CD4-positive, alpha-beta T cell (primary cell): ENCODE measurements at regions not wholly inside any gene's neighbourhood (a gene's known extent, or its start where the extent isn't known, plus 50 kb on each side); places are given as distances from the start of the nearest gene placed in this dataset.

Experiments used
- ATAC-seq: fragments of 200-7000 bp; cut with Tn5 transposase; one replicate; pipeline ENCODE4 v1.10.0; 2022; ENCODE audit warnings: mild to moderate bottlenecking; ENCODE audit not compliant: poor library complexity
- CTCF ChIA-PET: fragments of 350-600 bp; sonication (Branson Sonifier 250); formaldehyde crosslinking; loops from one replicate; lab custom pipeline; 2021; ENCODE audit warnings: antibody characterized with exemption, inconsistent platforms; lab: Charles Lee
- POLR2A ChIA-PET: fragments of 350-600 bp; sonication (Branson Sonifier 250); formaldehyde crosslinking; loops from one replicate; lab custom pipeline; 2021; ENCODE audit warnings: antibody characterized with exemption, inconsistent platforms; lab: Charles Lee
- DNase-seq, 14 experiments: peaks; one replicate each; pipeline ENCODE4 v3.0.0-alpha.2; 2013 to 2020; ENCODE audit warnings: mixed read lengths in 2 of 14
- H3K27ac ChIP-seq, 2 donors: one replicate each; pipeline versions ENCODE4 v1.5.1 to v1.7.0; 2013; ENCODE audit warnings: low read length in 2 of 2, low read depth in 1 of 2, mild to moderate bottlenecking in 1 of 2
- H3K27me3 ChIP-seq, 2 experiments: 1 replicate in 1 of 2; 2 replicates in 1 of 2; pipeline versions ENCODE4 v1.6.1 to v1.7.0; 2013; ENCODE audit warnings: low read length in 2 of 2, control low read depth in 1 of 2, mild to moderate bottlenecking in 1 of 2, moderate library complexity in 1 of 2; ENCODE audit not compliant: insufficient read depth in 2 of 2, control insufficient read depth in 1 of 2
- H3K36me3 ChIP-seq: one replicate; pipeline ENCODE4 v1.6.1; 2013; ENCODE audit warnings: low read length, control low read depth; ENCODE audit not compliant: insufficient read depth
- H3K4me1 ChIP-seq: one replicate; pipeline ENCODE4 v1.6.1; 2013; ENCODE audit warnings: low read length, control low read depth; ENCODE audit not compliant: insufficient read depth
- H3K4me3 ChIP-seq: one replicate; pipeline ENCODE4 v1.5.1; 2013; ENCODE audit warnings: mild to moderate bottlenecking, low read length, moderate library complexity
- H3K9me3 ChIP-seq, 2 experiments: 1 replicate in 1 of 2; 2 replicates in 1 of 2; pipeline versions ENCODE4 v1.6.1 to v1.7.0; 2013; ENCODE audit warnings: low read length in 2 of 2, mild to moderate bottlenecking in 2 of 2, control low read depth in 1 of 2, moderate library complexity in 1 of 2; ENCODE audit not compliant: control insufficient read depth in 1 of 2, insufficient read depth in 1 of 2
- H3K27ac Mint-ChIP-seq: one replicate; pipeline ENCODE4 v1.8.0; 2020; ENCODE audit warnings: mixed read lengths
- H3K27me3 Mint-ChIP-seq: one replicate; pipeline ENCODE4 v1.8.0; 2021; ENCODE audit warnings: mixed read lengths
- H3K36me3 Mint-ChIP-seq: one replicate; pipeline ENCODE4 v1.8.0; 2021; ENCODE audit warnings: low read depth, mixed read lengths
- H3K4me1 Mint-ChIP-seq: one replicate; pipeline ENCODE4 v1.8.0; 2021; ENCODE audit warnings: low read depth, mixed read lengths
- H3K4me3 Mint-ChIP-seq: one replicate; pipeline ENCODE4 v1.8.0; 2020; ENCODE audit warnings: mild to moderate bottlenecking, mixed read lengths
- H3K9me3 Mint-ChIP-seq: one replicate; pipeline ENCODE4 v1.8.0; 2020; ENCODE audit warnings: mixed read lengths
- intact Hi-C, 2 experiments: fragments of 100-400 bp; cut with DNase I in 1 of 2; cut with micrococcal nuclease in 1 of 2; formaldehyde crosslinking; loops; one replicate each; pipeline versions ENCODE4 v1.15.1 to v1.9.0; 2023 to 2025; cut with DNase I, micrococcal nuclease
- TF ChIP-seq, protein P1 (sequence below): fragments of 200-600 bp; IDR thresholded peaks from one replicate; pipeline ENCODE4 v1.8.0; 2022; ENCODE audit warnings: antibody characterized with exemption, mild to moderate bottlenecking

- ATAC-seq: no peak
- H3K27me3 Mint-ChIP-seq: no peaks in the 10 kb centered on the region
- peaks cover 3% of the 10 kb centered on the region for H3K9me3 Mint-ChIP-seq
- no peaks in the 10 kb centered on the region for H3K4me1 ChIP-seq
- H3K36me3 Mint-ChIP-seq: no peaks in the 10 kb centered on the region
- no peaks in the 10 kb centered on the region for H3K9me3 ChIP-seq
- no peaks in the 10 kb centered on the region for H3K27me3 ChIP-seq
- H3K4me3 Mint-ChIP-seq: no peak overlapping the region
- no peaks in the 10 kb centered on the region for H3K36me3 ChIP-seq
- CTCF ChIA-PET: no interaction called here
- intact Hi-C loops: no loop called here
- no peak overlapping the region for H3K27ac Mint-ChIP-seq
- POLR2A ChIA-PET: no interaction called here
- no peak overlapping the region for H3K4me3 ChIP-seq
- no peak overlapping the region for H3K27ac ChIP-seq
- H3K4me1 Mint-ChIP-seq: no peaks in the 10 kb centered on the region
- TF ChIP-seq, protein P1, sequence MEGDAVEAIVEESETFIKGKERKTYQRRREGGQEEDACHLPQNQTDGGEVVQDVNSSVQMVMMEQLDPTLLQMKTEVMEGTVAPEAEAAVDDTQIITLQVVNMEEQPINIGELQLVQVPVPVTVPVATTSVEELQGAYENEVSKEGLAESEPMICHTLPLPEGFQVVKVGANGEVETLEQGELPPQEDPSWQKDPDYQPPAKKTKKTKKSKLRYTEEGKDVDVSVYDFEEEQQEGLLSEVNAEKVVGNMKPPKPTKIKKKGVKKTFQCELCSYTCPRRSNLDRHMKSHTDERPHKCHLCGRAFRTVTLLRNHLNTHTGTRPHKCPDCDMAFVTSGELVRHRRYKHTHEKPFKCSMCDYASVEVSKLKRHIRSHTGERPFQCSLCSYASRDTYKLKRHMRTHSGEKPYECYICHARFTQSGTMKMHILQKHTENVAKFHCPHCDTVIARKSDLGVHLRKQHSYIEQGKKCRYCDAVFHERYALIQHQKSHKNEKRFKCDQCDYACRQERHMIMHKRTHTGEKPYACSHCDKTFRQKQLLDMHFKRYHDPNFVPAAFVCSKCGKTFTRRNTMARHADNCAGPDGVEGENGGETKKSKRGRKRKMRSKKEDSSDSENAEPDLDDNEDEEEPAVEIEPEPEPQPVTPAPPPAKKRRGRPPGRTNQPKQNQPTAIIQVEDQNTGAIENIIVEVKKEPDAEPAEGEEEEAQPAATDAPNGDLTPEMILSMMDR: no peak
- no peak for DNase-seq
These were observed 304.5 kb downstream of the SDHAF3 start for GRCh38 chr7:97422046-97422445.

DNA sequence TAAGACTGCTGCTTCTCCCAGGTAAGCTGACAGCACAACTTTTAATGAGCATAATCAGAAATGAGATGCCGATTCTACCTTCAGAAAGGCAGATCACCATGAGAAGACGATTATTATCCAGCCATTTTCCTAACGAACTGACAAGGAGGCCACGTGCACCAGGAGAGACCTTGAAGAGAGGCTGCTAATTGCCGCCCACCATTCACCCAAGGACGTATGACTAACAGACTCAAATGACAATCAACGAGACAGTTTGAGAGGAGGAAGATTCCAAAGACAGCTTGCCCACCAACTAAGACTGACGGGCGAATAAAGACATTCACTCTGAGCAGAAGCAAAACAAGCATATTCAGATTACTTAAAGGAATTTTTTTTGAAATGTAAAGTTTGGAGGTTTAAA is 301.9 kb upstream of the TAC1 start:
- no peak overlapping the region for H3K4me3 ChIP-seq
- H3K4me1 Mint-ChIP-seq: no peaks in the 10 kb centered on the region
- intact Hi-C loops: no loop called here

GRCh38 chr7:97439637-97440214 is 292.2 kb upstream of the TAC1 start:
- CTCF ChIA-PET: no interaction called here
- no peaks in the 10 kb centered on the region for H3K4me1 Mint-ChIP-seq
- H3K27me3 Mint-ChIP-seq: no peaks in the 10 kb centered on the region
- Histone ChIP-seq H3K4me1 (no peaks in the 10 kb centered on the region), H3K27ac (no peak overlapping the region), H3K4me3 (no peak overlapping the region), H3K9me3 (peaks cover 10 to 24% of the 10 kb centered on the region in 2 experiments), H3K36me3 (no peaks in the 10 kb centered on the region), H3K27me3 (no peaks in the 10 kb centered on the region)
- TF ChIP-seq, protein P1: no peak
- POLR2A ChIA-PET: no interaction called here
- H3K9me3 Mint-ChIP-seq: peaks cover 27% of the 10 kb centered on the region
- no peak overlapping the region for H3K27ac Mint-ChIP-seq
- no peak for DNase-seq
- intact Hi-C loops: no loop called here
- ATAC-seq: no peak
- H3K36me3 Mint-ChIP-seq: no peaks in the 10 kb centered on the region
- no peak overlapping the region for H3K4me3 Mint-ChIP-seq

More for the DNA sequence above, 301.9 kb upstream of the TAC1 start:
- ChIA-PET POLR2A (no interaction called here), CTCF (no interaction called here)
- Mint-ChIP-seq H3K27me3 (peaks cover 7% of the 10 kb centered on the region), H3K27ac (no peak overlapping the region), H3K4me3 (no peak overlapping the region), H3K36me3 (no peaks in the 10 kb centered on the region), H3K9me3 (peaks cover 8% of the 10 kb centered on the region)
- no peak overlapping the region for H3K27ac ChIP-seq
- TF ChIP-seq, protein P1: no peak
- ATAC-seq (no peak), DNase-seq (no peak)
- no peaks in the 10 kb centered on the region for H3K27me3 ChIP-seq
- no peaks in the 10 kb centered on the region for H3K36me3 ChIP-seq
- H3K9me3 ChIP-seq: no peaks in the 10 kb centered on the region
- no peaks in the 10 kb centered on the region for H3K4me1 ChIP-seq
